COLO668 (cell line): ENCODE measurements at regions not wholly inside any gene's neighbourhood (a gene's known extent, or its start where the extent isn't known, plus 50 kb on each side); places are given as distances from the start of the nearest gene placed in this dataset.

Experiments used
- DNase-seq: peaks from one replicate; lab custom pipeline; 2025; ENCODE audit not compliant: unreplicated experiment; lab: John Stamatoyannopoulos, UW

DNA sequence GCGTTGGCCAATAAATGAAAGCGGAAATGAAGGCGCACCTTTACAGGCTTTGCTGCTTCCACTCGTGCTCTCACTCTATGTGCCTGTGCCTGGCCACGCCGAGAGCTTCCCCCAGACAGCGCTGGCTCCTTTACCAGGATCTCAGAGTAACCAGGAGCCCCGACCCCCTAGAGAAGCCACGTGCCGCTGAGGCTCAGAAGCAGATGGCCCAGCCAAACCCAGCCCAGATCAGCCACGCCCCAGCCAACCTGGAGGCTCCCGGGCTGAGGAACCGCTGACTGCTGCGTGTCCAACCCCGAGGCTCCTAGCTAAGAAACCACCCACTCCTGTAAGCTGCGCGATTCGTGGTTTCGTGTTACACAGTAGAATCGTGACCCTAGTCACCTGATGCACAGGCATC is 199.3 kb downstream of the NCK2 start:
- no peak for DNase-seq
